ENCODE measurements at regions not wholly inside any gene's neighbourhood (a gene's known extent, or its start where the extent isn't known, plus 50 kb on each side); places are given as distances from the start of the nearest gene placed in this dataset.

GRCh38 chr1:200486634-200487033 is 76.8 kb upstream of the ZNF281 start:
- TF ChIP-seq CTCF (IDR thresholded peaks at IDR 0.05) (no peak), POLR2A (IDR thresholded peaks at IDR 0.05) (no peak)

All from adrenal gland (tissue), 5 donors.